GM18520 (cell line): ENCODE measurements at regions not wholly inside any gene's neighbourhood (a gene's known extent, or its start where the extent isn't known, plus 50 kb on each side); places are given as distances from the start of the nearest gene placed in this dataset.
"Not testable (repeated sequence)": the region's sequence is repeated elsewhere in the genome, so short reads cannot be mapped to it uniquely, and the experiment has no call there.

Experiments used
- ATAC-seq: cut with Tn5 transposase; IDR thresholded peaks from one replicate; pipeline ENCODE4 v1.9.1; 2021; ENCODE audit not compliant: unreplicated experiment

- ATAC-seq = no peak
Observed at GRCh38 chr10:6929148-6929830, 349.2 kb upstream of the PRKCQ start.

DNA sequence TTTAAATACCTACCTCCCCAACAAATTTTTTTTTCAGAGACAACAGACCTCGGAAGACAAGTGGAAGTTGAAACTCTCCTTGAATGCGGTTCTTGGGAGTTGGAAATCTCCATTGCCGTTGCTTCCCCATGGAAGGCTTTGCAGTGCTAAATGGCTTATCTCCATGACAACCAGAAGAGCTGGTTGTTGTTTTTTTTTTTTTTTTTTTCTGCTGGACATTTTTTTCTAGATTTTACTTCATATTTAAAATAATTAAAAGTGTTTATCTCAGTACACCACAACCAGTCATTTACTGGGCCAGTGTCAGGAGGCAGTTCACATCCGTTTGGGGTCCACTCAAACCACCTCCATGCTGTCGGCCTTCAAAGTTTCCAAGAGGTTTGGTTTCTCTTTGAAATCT lies 348.5 kb upstream of the PRKCQ start:
- ATAC-seq = no peak

DNA sequence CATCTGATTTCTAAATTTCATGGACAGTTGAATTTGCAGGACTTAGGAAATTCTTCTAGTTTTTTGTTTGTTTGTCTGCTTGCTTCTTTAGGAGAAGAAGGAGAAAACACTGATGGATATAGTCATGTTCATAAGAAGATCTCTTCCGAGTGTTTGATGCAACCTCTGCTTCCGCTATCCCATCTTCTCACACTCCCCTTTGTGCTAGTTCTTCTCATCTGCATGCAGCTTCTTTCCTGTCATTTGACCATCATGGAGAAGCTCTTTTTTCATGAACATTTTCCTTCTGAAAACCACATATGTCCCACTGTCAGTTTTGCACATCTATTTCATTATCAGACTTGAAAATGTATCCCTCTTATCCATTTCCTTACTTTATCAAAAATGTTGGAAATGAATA lies 346.9 kb upstream of the PRKCQ start:
- ATAC-seq = no peak

DNA sequence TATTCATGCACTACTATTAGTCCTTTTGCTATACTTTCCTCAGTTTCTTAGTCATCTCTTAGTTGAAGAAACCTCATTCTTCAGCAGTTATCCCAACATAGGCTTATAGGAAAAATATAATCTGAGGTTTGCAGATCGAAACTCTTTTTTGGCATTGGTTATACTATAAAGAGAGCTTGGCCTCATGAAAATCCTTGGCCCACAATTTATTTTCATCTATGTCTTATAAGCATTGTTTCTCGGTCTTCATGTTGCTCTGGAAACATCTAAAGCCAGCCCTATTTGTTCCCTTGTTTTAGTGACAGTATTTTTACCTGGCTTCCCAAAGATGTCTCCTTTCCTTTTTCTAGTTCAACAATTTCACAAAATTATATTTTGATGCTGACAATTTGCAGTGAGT lies 345.1 kb upstream of the PRKCQ start:
- ATAC-seq = no peak

DNA sequence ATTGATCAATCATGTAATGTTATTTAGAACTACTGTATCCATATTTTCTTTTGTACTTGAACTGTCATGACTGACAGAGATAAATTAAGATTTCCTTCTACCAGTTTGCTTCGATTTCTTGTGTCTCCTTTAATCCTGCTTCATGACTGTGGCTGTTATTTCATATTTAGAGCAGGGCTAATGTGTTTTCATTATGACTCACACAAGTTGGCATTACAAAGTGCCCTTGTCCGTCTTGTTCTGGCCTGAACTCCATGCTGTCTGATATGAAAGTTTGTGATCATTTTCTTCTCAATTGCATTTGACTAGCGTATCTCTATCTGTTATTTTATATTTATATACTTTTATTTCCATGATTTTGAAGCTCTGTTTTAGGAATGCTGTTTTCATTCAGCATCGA lies 344.1 kb upstream of the PRKCQ start:
- no peak for ATAC-seq

- ATAC-seq = not testable (repeated sequence)
Observed at GRCh38 chr10:6921026-6921425, 340.9 kb upstream of the PRKCQ start.

DNA sequence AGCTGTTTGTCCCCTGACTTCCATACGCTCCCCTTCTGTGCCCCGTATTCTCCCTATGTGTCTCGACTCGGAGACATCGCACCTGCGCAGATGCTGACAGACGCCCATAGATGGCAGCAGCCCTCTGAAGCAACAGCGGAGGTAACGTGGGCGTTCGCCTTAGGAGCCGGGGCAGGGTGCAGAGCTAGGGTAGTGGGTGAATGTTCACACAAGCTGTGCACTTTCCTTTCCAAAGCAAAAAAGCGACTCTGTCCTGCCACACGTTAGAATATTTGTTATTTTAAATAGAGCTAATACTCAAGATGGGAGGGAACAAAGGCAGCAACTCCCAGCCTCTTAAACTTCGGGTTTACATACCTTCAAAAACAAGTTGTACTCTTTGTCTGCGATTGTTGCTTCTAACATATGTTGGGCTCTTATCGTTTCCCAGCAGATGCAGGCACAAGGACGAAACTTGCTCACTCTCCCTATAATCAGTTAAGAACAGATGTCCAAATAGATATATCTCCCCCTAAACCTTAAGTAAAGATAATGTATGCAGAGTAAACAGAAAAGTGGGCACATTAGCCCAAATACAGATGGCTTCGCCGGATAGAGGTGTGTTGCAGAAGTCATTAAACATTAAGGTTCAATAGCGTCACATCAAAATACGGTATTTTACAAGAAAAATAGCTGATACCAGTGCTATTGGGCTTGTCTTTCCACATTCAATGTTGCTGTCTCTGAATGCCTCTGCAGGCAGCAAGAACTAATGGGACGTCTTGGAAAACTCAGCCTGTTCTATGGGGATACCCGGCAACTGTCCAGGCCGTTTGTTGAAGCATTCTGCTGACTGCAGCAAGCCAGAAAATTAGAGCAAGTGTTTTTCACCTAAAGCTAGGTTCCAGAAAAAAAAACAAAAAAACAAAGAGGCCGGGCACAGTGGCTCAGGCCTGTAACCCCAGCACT lies 340.3 kb upstream of the PRKCQ start:
- peak; percentile 94 for ATAC-seq

GRCh38 chr10:6919077-6919476 lies 339.0 kb upstream of the PRKCQ start:
- ATAC-seq = no peak

- no peak for ATAC-seq
Observed at GRCh38 chr10:6918305-6918704, 338.2 kb upstream of the PRKCQ start.

- no peak for ATAC-seq
Observed at GRCh38 chr10:6917125-6917524, 337.0 kb upstream of the PRKCQ start.

- ATAC-seq = no peak
Observed at GRCh38 chr10:6916601-6917000, 336.5 kb upstream of the PRKCQ start.

GRCh38 chr10:6915307-6915706 lies 335.2 kb upstream of the PRKCQ start:
- ATAC-seq = no peak

DNA sequence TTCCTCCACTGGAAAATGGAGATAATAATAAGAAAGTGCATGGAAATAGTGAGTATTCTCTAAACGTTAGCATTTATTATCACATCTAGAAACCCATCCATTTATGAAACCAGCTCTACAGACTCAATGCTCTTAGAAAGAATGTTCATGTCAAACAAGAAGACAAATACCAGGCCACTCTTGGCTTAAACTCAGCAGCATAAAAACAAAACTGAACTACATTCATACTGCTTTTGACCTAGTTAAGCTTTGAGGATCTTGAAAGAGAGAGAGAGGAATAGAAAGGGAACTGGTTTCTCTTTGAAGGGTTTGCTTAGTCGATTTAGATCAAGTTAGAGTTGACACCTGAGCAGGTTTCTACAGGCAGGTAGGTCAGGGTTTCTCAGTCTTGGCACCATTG lies 332.9 kb upstream of the PRKCQ start:
- ATAC-seq = no peak

DNA sequence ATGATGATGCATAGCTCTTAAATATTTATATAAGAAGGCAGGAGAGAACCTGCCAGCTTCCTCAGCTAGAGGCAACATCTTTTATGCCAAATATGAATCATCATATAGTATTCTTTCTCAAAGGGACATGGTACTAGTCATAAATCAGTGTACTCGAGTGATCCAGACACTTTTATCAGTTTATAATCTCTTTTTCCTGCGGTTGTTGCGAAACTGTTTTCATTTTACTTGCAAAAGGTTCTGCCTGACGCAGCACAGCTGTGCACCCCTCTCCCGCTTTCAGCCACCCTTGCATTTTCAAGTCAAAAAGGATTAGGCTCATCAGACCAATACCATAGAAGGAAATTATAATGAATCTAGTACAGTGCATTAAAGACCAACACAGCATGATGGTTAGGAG lies 332.3 kb upstream of the PRKCQ start:
- ATAC-seq = no peak

- ATAC-seq = no peak
Observed at GRCh38 chr10:6912021-6912420, 331.9 kb upstream of the PRKCQ start.

DNA sequence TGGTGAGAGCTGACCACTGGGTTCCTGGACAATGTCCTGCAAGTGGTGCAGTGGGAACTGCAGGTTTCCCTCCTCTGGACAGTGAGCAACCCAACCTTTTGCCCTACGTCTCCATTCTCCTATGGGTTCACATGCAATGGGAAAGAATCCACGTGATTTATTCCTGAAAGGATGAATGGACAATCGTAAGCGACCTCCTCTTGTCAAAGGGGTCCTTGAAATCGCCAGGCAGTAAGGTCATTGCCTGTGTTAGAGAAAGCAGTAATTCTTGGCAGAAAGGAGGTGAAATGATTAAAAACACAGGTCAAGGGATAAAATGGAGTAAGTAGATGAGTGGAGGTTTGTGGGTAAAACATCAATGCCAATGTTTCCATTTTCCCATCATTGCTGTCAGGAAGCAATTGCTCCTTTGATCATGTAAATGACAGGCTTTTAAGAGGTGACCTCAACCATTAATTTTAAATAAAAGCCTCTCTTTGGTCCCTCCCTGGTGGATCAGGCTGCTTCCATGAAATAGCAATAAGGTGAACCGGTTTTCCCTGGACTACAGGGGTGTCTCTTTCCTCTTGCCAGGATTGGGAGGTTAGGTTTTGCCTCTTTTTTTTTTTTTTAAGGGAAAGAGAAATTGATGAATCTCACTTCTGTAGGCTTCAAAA lies 330.0 kb upstream of the PRKCQ start:
- no peak for ATAC-seq

- ATAC-seq = no peak
Observed at GRCh38 chr10:6907877-6908530, 327.9 kb upstream of the PRKCQ start.

GRCh38 chr10:6894405-6894804 lies 314.3 kb upstream of the PRKCQ start:
- ATAC-seq = no peak

DNA sequence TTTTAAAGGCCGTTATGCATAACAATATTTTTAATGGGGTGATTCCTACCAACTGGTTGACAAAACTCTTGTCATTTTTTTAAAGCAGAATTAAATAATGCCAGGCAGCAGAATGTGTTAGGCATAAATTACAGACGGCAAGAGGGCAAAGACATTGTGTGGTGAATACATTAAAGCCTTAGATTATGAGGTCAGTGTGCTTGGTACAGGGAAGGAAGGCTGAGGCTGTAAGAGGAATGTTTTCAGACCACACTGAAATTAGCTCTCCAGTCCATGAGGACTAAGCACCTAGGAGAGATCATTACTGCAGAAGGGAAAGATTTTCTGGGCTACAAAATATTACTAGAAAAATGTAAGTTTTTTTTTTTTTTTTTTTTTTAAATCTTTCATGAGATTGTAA lies 312.8 kb upstream of the PRKCQ start:
- ATAC-seq = no peak

GRCh38 chr10:6891924-6892323 lies 311.8 kb upstream of the PRKCQ start:
- ATAC-seq = no peak

DNA sequence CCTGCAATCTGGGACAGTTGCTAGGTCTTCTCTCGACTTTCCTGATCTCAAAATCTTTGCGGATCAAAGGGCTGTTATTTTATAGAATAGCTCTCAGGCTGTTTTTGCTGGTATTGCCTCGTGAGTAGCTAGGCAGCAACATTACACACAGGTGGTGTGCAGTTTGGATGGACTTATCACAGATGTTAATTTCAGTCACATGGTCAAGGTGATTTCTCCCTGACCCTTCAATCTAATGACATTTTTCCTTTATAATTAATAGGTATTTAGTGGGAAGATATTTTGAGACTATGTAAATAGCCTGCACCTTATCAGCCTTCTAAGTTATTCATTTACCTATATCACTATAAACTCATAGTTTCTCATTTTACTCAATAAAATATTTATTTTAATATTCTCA lies 309.6 kb upstream of the PRKCQ start:
- ATAC-seq = no peak
